HG02571 (cell line): ENCODE measurements at regions not wholly inside any gene's neighbourhood (a gene's known extent, or its start where the extent isn't known, plus 50 kb on each side); places are given as distances from the start of the nearest gene placed in this dataset.

ENCODE experiments used
- ATAC-seq: cut with Tn5 transposase; IDR thresholded peaks from one replicate; pipeline ENCODE4 v1.9.1; 2021; ENCODE audit warnings: mild to moderate bottlenecking, moderate library complexity; ENCODE audit not compliant: unreplicated experiment

GRCh38 chr6:44674226-44675155 is 287.0 kb downstream of the CDC5L start:
- no peak for ATAC-seq

DNA sequence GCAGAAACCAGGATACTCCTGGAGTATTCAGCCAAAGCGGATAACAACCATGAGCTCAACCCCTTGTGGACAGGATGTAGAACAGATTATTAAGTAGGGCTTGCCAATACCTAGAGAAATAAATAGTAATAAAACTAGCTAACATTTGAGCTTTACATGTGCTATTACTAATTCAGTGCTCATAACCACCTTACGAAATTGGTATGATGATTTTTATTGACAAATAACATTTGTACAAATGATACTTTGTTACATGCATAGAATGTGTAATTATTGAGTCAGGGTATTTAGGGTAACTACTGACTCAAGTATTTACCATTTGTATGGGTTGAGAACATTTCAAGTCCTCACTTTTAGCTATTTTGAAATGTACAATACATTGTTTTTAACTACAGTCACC is 287.9 kb downstream of the CDC5L start:
- ATAC-seq, result no peak

- no peak for ATAC-seq
Observed at GRCh38 chr6:44676246-44676790, 288.8 kb downstream of the CDC5L start.

- no peak for ATAC-seq
Observed at GRCh38 chr6:44676826-44677433, 289.4 kb downstream of the CDC5L start.

DNA sequence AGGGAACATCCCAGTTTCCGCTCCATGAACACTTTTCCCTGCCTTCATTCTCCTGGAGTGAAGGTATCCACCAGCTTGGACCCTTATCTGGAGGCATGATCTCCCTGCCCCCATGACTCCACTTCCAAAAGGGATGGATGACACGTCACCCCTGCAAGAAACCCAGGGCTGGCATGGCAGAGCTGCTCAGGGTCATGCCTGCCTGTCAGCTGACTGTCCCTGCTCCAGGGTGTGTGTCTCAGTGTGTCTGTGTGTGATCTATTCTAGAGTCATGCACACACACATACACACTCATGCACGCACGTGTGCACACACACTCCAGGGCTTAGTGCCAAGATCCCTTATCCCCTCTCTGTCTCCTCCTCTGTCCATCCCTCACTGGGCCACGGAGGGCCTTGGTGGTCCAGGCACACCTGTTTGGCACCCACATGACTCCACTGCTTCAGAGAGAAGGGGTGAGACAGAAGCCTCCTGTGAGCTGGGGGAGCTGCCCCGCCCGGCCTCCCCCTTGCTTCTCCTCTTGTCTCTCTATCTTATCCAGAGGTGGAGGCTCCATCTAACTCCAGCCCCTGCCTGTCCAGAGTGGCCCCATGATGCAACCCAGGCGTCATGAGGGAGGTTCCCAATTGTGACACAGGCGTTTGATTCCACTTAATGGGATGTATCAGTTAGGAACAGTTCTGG is 290.9 kb downstream of the CDC5L start:
- no peak for ATAC-seq

GRCh38 chr6:44679438-44680201 is 292.1 kb downstream of the CDC5L start:
- ATAC-seq, result no peak

GRCh38 chr6:44680202-44680720 is 292.8 kb downstream of the CDC5L start:
- ATAC-seq, result no peak

- ATAC-seq, result no peak
Observed at GRCh38 chr6:44681761-44682160, 294.3 kb downstream of the CDC5L start.

GRCh38 chr6:44682280-44682679 is 294.8 kb downstream of the CDC5L start:
- ATAC-seq, result no peak

DNA sequence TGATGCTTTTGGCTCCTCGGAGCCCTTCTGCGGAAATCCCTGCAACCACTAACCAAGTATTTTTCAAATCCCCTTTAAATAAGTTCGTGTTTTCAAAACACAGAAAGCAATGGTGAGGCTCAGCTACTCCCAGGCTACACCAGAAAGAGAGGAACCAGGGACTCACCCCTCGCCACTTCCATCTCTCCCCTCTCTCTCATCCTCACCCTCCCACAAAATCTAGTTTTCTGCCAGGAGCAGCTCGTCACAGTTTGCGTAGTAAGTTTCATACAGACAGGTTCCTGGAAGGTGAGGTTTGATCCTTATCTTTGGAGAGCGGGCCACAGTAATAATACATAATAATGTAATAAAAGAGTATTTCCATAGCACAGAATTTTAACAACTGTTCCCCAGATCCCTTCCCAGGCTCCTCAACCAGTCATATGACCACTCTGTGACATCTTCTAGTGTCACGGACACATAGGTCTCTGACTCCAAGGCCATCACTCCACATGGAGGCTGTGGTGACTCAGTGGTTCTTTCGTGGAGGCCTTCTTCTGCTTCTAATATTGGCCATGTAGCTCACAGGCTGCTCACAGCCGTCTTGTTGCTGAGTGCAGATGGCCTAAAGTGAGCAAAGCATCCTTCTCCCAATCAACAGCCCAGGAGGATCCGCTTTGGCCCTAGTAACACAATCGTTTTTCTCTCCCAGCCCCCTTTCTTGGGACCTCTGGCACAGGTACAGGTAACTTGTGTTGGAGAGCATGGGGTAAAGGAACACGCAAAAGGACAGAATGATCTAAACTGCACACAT is 295.7 kb downstream of the CDC5L start:
- ATAC-seq, result no peak

DNA sequence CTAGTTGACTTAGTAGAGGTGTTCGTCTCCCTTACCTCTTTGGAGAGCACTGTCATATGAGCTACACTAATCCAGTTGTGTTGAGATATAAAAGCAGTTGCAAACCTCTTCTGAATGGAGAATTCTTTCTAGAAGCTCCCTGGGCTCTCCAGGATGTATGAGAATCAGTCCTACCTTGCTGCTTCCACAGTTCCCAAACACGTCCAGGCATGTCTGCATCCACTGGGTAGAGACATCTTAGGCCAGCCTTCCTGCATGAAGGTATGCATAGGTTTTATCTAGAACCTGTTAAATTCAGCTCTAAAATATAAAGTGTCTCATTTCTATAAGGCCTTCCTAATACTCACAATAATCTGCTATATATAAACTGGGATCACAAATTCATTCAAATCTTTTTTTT is 297.7 kb downstream of the CDC5L start:
- ATAC-seq, result no peak

DNA sequence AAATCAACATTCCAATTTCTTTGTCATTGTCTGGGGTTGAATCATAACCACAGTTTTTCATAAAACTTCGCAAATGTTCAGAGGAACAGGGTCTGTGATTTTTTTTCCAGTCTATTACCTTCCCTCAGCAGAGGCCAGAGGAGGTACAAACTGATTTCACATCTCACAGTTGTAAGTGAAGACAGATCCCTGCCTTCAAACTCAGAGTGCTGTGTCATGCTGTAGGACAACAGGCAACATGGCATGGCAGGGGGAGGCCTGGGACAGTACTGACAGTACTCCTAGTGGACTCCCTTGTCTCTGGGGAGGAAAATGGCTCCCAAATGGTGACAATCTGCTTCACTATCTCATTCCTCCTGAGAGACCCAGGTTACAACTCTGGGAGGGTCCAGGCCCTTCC is 308.6 kb downstream of the CDC5L start:
- ATAC-seq, result no peak

- no peak for ATAC-seq
Observed at GRCh38 chr6:44696686-44697085, 309.2 kb downstream of the CDC5L start.

DNA sequence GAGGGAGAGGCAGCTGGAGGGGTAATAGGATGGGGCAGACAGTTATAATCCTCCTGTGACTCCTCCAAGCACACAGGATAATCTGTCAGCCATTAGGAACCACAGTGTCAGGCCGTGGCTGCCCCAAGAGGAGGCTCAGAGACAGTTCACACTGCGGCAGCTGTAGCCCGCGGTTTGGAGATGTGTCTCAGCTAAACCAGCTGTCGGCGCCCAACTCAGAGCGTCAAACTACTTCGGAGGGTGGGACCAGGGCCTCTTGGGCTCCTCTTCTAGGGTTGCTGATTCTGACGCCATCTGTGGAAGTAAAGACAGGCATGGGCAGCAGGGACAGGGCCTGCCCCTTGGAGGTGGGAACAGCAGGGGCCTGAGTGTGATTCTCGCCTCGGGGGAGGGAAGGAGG is 309.8 kb downstream of the CDC5L start:
- ATAC-seq, result no peak

GRCh38 chr6:44698602-44699001 is 311.1 kb downstream of the CDC5L start:
- no peak for ATAC-seq

DNA sequence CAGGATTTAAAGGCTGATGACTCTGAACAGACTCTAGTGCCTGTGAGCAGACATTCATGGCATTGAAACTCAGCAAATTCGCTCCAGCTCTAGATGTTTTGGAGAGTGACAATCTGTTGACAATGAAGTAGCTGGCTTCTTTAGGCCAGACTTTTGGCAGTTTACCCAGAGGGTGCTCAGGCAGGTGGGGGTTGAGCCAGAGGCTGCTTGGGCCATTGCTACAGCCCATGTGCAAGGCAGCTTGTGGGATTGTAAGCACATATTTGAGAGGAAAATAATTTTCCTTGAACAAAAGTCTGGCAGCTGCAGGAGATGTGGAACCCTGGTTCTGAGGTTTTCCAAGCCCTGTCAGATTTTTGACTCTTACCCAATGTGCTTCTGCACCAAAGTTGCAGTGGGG is 311.6 kb downstream of the CDC5L start:
- no peak for ATAC-seq

GRCh38 chr6:44699851-44700250 is 312.3 kb downstream of the CDC5L start:
- no peak for ATAC-seq

- no peak for ATAC-seq
Observed at GRCh38 chr6:44700422-44700821, 312.9 kb downstream of the CDC5L start.

DNA sequence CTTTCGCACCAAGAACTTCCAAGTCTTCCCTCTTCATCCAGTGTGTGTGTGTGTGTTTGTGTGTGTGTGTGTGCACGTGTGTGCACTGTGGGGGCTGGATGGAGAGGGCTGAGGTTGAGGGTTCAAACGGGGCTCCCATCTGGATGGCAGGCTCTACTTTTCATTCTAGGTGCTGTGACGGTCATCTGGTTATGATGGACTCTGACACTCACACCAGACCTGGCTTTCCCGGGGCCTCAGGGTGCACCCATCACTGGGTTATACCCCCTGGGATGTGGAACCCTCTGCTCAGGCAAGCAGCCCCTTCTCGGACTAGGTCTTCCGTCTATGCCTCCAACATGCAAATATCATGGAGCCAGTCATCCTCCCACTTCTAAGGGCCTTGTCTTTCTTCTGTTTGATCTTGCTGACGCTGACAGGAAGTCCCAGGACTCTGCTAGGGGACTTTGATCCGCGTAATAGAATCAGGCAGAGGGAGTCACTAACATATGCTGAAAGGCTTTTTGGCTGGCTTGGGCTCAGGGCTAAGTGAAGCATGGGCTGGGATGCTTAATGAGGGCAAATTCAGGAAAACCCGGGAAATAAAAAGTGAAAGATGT is 313.6 kb downstream of the CDC5L start:
- no peak for ATAC-seq
